Suprapubic skin (tissue), 4 donors: ENCODE measurements at regions not wholly inside any gene's neighbourhood (a gene's known extent, or its start where the extent isn't known, plus 50 kb on each side); places are given as distances from the start of the nearest gene placed in this dataset.

Experiments used
- DNase-seq, 2 donors: peaks; one replicate each; pipeline ENCODE4 v3.0.0-alpha.2; 2019; ENCODE audit warnings: low spot score in 2 of 2
- H3K27ac ChIP-seq: fragments of 200-600 bp; sonication (generic); one replicate; pipeline ENCODE4 v1.5.1; 2019
- H3K27me3 ChIP-seq: fragments of 200-600 bp; sonication (generic); one replicate; pipeline ENCODE4 v1.5.1; 2019
- H3K36me3 ChIP-seq: fragments of 200-600 bp; sonication (generic); one replicate; pipeline ENCODE4 v1.5.1; 2019
- H3K4me1 ChIP-seq: fragments of 200-600 bp; sonication (generic); one replicate; pipeline ENCODE4 v1.5.1; 2019
- H3K4me3 ChIP-seq: fragments of 200-600 bp; sonication (generic); one replicate; pipeline ENCODE4 v1.5.1; 2019; ENCODE audit warnings: mild to moderate bottlenecking
- H3K9me3 ChIP-seq: fragments of 200-600 bp; sonication (generic); one replicate; pipeline ENCODE4 v1.5.1; 2019
- CTCF ChIP-seq, 2 donors: fragments of 200-600 bp in 1 of 2; fragments of 450-650 bp in 1 of 2; sonication (generic) in 1 of 2; IDR thresholded peaks; one replicate each; pipeline ENCODE4 v1.5.1; 2016 to 2019; ENCODE audit warnings: antibody characterized with exemption in 2 of 2, mild to moderate bottlenecking in 1 of 2, moderate library complexity in 1 of 2
- EP300 ChIP-seq: sonication (generic); formaldehyde crosslinking; IDR thresholded peaks from one replicate; pipeline ENCODE4 v1.6.1; 2017; ENCODE audit warnings: antibody characterized with exemption
- POLR2A ChIP-seq, 2 donors: fragments of 450-650 bp; IDR thresholded peaks; one replicate each; pipeline ENCODE4 v1.6.1; 2017; ENCODE audit warnings: antibody characterized with exemption in 2 of 2, mild to moderate bottlenecking in 2 of 2, moderate library complexity in 2 of 2
- POLR2AphosphoS5 ChIP-seq, 3 donors: sonication (generic); formaldehyde crosslinking; IDR thresholded peaks; one replicate each; pipeline ENCODE4 v1.6.1; 2017; ENCODE audit warnings: antibody characterized with exemption in 3 of 3
- WGBS: methylation state at CpG from one replicate; pipeline ENCODE4 v1.1.5; 2018; 5-methylcytosine and 5-hydroxymethylcytosine counted together

- Histone ChIP-seq H3K27ac (no peak overlapping the region), H3K4me3 (no peak overlapping the region), H3K9me3 (no peaks in the 10 kb centered on the region), H3K4me1 (no peaks in the 10 kb centered on the region), H3K27me3 (no peaks in the 10 kb centered on the region), H3K36me3 (no peaks in the 10 kb centered on the region)
- WGBS: 89% methylated on average over 1 of the region's 1 CpG
- TF ChIP-seq EP300: no peak
- no peak for TF ChIP-seq POLR2AphosphoS5 (IDR thresholded peaks at IDR 0.05)
- TF ChIP-seq POLR2A (IDR thresholded peaks at IDR 0.05): no peak
- no peak for DNase-seq
These were observed 164.8 kb upstream of the TBX18 start for GRCh38 chr6:84929212-84929611.

GRCh38 chr6:84927551-84927950 lies 163.2 kb upstream of the TBX18 start:
- Histone ChIP-seq H3K27ac (no peak overlapping the region), H3K4me1 (no peaks in the 10 kb centered on the region), H3K36me3 (no peaks in the 10 kb centered on the region), H3K9me3 (no peaks in the 10 kb centered on the region), H3K4me3 (no peak overlapping the region), H3K27me3 (no peaks in the 10 kb centered on the region)
- DNase-seq: no peak
- no peak for TF ChIP-seq EP300
- TF ChIP-seq POLR2AphosphoS5 (IDR thresholded peaks at IDR 0.05): no peak
- no peak for TF ChIP-seq CTCF (IDR thresholded peaks at IDR 0.05)
- no peak for TF ChIP-seq POLR2A (IDR thresholded peaks at IDR 0.05)

- 60% methylated on average over 5 of the region's 5 CpGs for WGBS
- no peak overlapping the region for H3K27ac ChIP-seq
These were observed 162.1 kb upstream of the TBX18 start for GRCh38 chr6:84926189-84927155.

GRCh38 chr6:84921891-84922290 lies 157.5 kb upstream of the TBX18 start:
- no peak overlapping the region for H3K4me3 ChIP-seq
- no peaks in the 10 kb centered on the region for H3K36me3 ChIP-seq
- H3K4me1 ChIP-seq: no peaks in the 10 kb centered on the region
- no peak for DNase-seq
- no peaks in the 10 kb centered on the region for H3K9me3 ChIP-seq
- no peaks in the 10 kb centered on the region for H3K27me3 ChIP-seq
- 83% methylated on average over 1 of the region's 1 CpG for WGBS
- H3K27ac ChIP-seq: no peak overlapping the region
- TF ChIP-seq POLR2A (IDR thresholded peaks at IDR 0.05) (no peak), CTCF (IDR thresholded peaks at IDR 0.05) (no peak), EP300 (no peak), POLR2AphosphoS5 (IDR thresholded peaks at IDR 0.05) (no peak)

More at GRCh38 chr6:84926189-84927155, 162.1 kb upstream of the TBX18 start:
- no peaks in the 10 kb centered on the region for H3K27me3 ChIP-seq
- H3K4me3 ChIP-seq: no peak overlapping the region
- TF ChIP-seq EP300 (no peak), POLR2A (IDR thresholded peaks at IDR 0.05) (no peak), POLR2AphosphoS5 (IDR thresholded peaks at IDR 0.05) (no peak), CTCF (IDR thresholded peaks at IDR 0.05) (no peak)
- H3K9me3 ChIP-seq: no peaks in the 10 kb centered on the region
- no peak for DNase-seq
- H3K4me1 ChIP-seq: no peaks in the 10 kb centered on the region
- H3K36me3 ChIP-seq: no peaks in the 10 kb centered on the region

GRCh38 chr6:84920021-84920420 lies 155.6 kb upstream of the TBX18 start:
- Histone ChIP-seq H3K9me3 (no peaks in the 10 kb centered on the region), H3K4me1 (no peaks in the 10 kb centered on the region), H3K27me3 (no peaks in the 10 kb centered on the region), H3K36me3 (no peaks in the 10 kb centered on the region), H3K27ac (no peak overlapping the region), H3K4me3 (no peak overlapping the region)
- 94% methylated on average over 1 of the region's 1 CpG for WGBS
- no peak for TF ChIP-seq EP300
- no peak for TF ChIP-seq POLR2A (IDR thresholded peaks at IDR 0.05)
- no peak for TF ChIP-seq POLR2AphosphoS5 (IDR thresholded peaks at IDR 0.05)
- no peak for DNase-seq

- no peak overlapping the region for H3K4me3 ChIP-seq
- no peak for DNase-seq
- H3K4me1 ChIP-seq: no peaks in the 10 kb centered on the region
- WGBS: 85% methylated on average over 3 of the region's 3 CpGs
- TF ChIP-seq POLR2A (IDR thresholded peaks at IDR 0.05) (no peak), POLR2AphosphoS5 (IDR thresholded peaks at IDR 0.05) (no peak), CTCF (IDR thresholded peaks at IDR 0.05) (no peak), EP300 (no peak)
- no peaks in the 10 kb centered on the region for H3K9me3 ChIP-seq
- no peaks in the 10 kb centered on the region for H3K36me3 ChIP-seq
- H3K27me3 ChIP-seq: no peaks in the 10 kb centered on the region
- H3K27ac ChIP-seq: no peak overlapping the region
These were observed 152.3 kb upstream of the TBX18 start for GRCh38 chr6:84916704-84917103.
